Fibroblast of pulmonary artery (primary cell): ENCODE measurements at regions not wholly inside any gene's neighbourhood (a gene's known extent, or its start where the extent isn't known, plus 50 kb on each side); places are given as distances from the start of the nearest gene placed in this dataset.

ENCODE experiments used
- DNase-seq: peaks from one replicate; pipeline ENCODE4 v3.0.0-alpha.2; 2010; ENCODE audit warnings: low read depth
- H3K4me3 ChIP-seq: replicated peaks from 2 replicates; pipeline ENCODE4 v1.5.1; 2011; ENCODE audit warnings: low read depth, mild to moderate bottlenecking, control low read depth, low read length, moderate library complexity
- TF ChIP-seq, protein P1 (sequence below): IDR thresholded peaks from 2 replicates; pipeline ENCODE4 v1.5.1; 2011; ENCODE audit warnings: mild to moderate bottlenecking, control low read depth, low read length, inconsistent platforms; ENCODE audit errors: missing control alignments

DNA sequence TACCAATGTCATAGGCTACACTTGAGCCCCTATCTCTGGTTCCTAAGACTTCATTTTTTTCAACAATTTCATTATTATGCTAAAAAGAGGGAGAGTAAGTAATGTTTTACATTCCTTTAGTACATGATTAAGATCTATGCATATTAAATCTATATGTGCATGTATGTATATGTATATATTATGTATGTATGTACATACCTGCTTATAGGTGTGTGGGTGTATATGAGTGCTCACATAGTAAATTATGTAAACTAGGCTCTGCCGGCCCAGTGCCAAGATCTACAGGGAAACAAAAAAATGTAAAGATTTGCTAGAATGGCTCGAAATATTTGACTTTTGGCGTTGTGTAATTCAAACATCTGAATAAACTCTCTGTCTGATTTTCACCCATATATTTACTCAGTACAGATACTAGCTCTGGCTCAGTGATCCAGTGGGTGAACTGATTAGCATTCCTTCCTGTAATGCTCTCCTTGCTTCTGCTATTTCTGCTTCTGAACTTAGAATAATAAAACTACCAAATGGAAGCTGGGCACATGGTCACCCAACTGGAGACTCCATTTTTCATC, 113.1 kb upstream of the FGGY start:
- no peak for DNase-seq
- H3K4me3 ChIP-seq: no peak overlapping the region
- TF ChIP-seq, protein P1, sequence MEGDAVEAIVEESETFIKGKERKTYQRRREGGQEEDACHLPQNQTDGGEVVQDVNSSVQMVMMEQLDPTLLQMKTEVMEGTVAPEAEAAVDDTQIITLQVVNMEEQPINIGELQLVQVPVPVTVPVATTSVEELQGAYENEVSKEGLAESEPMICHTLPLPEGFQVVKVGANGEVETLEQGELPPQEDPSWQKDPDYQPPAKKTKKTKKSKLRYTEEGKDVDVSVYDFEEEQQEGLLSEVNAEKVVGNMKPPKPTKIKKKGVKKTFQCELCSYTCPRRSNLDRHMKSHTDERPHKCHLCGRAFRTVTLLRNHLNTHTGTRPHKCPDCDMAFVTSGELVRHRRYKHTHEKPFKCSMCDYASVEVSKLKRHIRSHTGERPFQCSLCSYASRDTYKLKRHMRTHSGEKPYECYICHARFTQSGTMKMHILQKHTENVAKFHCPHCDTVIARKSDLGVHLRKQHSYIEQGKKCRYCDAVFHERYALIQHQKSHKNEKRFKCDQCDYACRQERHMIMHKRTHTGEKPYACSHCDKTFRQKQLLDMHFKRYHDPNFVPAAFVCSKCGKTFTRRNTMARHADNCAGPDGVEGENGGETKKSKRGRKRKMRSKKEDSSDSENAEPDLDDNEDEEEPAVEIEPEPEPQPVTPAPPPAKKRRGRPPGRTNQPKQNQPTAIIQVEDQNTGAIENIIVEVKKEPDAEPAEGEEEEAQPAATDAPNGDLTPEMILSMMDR: no peak

DNA sequence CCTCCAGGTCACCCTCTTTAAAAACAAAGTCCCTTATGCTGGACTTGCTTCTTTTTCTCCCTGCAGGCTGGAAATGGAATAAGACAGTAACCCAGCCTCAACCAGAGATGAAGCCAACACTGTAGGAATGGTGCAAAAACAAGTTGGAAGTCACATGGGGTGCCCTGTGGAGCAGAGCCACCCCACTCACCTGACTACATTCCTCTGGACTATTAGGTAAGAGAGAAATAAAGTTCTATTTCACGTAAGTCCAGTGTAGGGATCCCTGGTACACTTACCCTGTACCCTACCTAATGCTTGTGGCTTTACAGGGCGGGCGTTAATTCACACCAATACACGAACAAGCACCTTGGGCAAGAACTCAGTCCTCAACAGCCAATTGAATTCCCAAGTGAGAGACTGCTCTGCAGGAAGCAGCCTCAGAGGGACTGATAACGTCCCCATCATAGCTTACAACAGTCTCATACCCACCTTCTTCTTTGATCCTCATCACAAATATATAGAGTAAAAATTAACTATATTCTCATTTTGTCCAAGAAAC, 112.5 kb upstream of the FGGY start:
- TF ChIP-seq, protein P1: no peak
- DNase-seq: no peak

DNA sequence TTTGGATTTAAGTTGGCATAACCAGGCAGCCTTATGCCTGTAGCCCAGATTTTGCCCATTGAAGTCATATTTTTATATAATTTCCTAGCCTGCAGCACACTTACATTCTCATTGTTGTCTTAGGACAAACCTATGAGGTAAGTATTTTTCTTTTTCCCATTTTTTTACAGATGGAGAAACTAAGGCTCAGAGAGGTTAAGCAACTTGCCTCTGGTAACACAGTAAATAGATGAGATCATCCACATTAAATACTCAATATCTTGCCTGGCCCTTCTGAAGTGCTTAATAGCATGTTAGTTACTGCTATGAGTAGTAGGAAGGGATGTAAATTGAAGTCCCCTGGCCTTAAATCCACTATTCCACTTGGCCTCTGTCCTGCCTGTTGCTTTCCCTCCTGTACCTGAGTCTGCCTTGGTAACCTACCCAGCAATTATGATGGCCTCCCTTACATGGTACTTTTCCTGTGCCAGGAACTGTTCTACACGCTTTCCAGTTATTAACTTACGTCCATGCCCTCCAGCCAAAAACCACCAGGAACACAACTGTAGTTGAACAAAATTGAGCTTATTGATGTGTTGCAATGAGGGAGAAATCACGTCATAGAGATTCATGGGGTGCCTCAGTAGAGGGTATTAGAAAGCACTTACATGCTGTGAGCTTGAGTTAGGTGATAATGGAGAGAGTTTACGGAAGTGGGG, 111.6 kb upstream of the FGGY start:
- H3K4me3 ChIP-seq: no peak overlapping the region
- no peak for DNase-seq
- TF ChIP-seq, protein P1: no peak

More for the DNA sequence above, 112.5 kb upstream of the FGGY start:
- no peak overlapping the region for H3K4me3 ChIP-seq

DNA sequence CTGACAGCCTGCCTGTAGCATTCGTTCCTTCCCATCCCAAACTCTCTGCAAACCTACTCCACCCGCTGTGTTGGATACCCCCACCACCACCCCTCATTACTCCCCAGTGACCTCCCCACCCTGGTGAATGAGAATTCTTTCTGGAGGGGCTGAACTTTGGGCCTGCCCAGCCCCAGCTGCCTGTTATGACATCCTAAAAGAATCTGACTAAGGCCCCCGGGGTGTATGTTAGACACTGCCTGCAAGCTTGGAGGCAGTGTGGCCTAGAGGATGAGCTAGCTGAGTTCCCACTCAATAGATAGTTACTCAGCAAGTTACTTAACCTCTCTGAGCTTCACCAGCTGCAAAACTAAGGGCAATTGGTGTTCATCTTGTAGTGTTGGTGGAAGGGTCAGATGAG, 110.2 kb upstream of the FGGY start:
- DNase-seq: peak; percentile 26
- no peak overlapping the region for H3K4me3 ChIP-seq
- TF ChIP-seq, protein P1: no peak

DNA sequence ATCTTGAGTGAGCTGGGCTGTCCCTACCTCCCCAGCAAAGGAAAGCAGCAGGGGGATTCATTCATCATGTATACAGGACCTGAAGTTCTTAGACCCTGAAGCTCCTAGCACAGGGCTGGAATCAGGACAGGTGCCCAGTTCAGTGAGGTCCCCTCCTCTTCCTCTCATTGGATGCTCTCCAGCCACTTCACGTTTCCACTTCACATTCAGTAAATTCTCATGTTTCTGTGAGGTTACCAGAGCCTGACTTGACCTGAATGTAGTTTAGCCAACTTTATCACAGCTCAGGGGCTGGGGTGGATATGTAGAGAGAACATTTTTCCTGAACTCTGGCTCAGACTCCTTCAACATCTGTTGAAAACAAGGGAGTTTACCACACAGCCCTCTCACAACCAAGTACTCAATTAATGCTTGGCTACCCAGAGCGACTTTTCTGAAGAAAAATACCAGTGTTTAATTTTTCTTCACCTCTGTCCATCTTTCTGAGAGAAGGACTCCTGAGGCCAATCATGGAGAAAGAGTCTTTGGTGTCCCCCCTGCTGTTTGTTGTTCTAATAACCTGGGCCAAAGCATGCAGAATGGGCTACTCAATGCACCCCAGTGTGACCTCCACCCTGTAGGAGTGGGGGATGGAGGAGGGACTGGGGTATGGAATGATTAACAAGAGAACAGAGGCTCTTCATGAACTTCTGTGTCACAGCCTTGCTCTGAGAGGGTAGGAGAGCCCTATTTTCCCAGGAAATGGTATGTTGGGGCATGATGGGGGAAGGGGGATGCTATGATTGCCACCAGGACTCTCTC, 108.3 kb upstream of the FGGY start:
- no peak for DNase-seq
- no peak overlapping the region for H3K4me3 ChIP-seq
- TF ChIP-seq, protein P1: no peak

DNA sequence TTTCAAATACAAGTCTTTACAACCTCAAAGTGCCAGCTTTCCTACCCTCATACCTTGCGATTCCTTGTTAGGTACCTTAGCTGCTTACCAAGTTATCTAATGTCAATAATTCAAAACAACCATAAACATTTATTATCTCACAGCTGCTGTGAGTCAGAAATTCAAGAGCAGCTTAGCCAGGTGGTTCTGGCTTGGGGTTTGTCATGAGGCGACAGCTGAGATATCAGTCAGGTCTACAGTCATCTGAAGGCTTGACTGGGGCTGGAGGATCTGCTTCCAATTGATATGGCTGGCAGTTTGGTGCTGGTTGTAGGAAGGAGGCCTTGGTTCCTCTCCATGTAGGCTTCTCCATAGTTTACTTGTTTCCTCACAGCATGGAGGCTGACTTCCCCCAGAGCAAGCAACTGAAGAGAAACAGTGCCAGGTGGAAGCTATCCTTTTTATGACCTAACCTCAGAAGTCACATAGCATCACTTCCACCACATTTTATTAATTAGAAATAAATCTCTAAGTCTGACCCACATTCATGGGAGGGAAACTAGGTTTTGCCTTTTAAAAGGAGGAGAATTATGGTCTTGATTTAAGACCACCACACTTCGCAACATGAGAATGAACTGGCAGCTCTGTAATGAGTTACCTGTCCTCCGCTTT, 103.3 kb upstream of the FGGY start:
- H3K4me3 ChIP-seq: no peak overlapping the region
- DNase-seq: no peak
- TF ChIP-seq, protein P1: no peak
